IMR-90 (cell line): ENCODE measurements at regions not wholly inside any gene's neighbourhood (a gene's known extent, or its start where the extent isn't known, plus 50 kb on each side); places are given as distances from the start of the nearest gene placed in this dataset.

Experiments
- ATAC-seq: fragments of 200-7000 bp; cut with Tn5 transposase; 2 replicates; pipeline ENCODE4 v1.9.1; 2020; ENCODE audit warnings: low read depth, mild to moderate bottlenecking, moderate library complexity
- BruUV-seq: library from RNA; stranded (reverse); fragments of 400-500 nt; replicated peaks from 2 replicates; lab custom pipeline; 2021; lab: Mats Ljungman, UMichigan
- CTCF ChIA-PET: fragments of 300-600 bp; formaldehyde crosslinking; extraction: SDS; loops from one replicate; lab custom pipeline; 2021; ENCODE audit warnings: antibody characterized with exemption; lab: Yijun Ruan, JAX
- POLR2A ChIA-PET: fragments of 300-600 bp; sonication (Branson Sonifier 250); formaldehyde crosslinking; loops from one replicate; lab custom pipeline; 2022; ENCODE audit warnings: antibody characterized with exemption; ENCODE audit not compliant: unreplicated experiment; lab: Charles Lee
- DNase-seq: peaks from one replicate; pipeline ENCODE4 v3.0.0; 2013
- H2AFZ ChIP-seq: replicated peaks from 2 replicates; pipeline ENCODE3; 2013; ENCODE audit warnings: low read length, mild to moderate bottlenecking; ENCODE audit not compliant: poor library complexity
- H2AK5ac ChIP-seq: 2 replicates; pipeline ENCODE4 v1.6.1; 2013; ENCODE audit warnings: low read depth, low read length, inconsistent platforms
- H2AK9ac ChIP-seq: replicated peaks from 2 replicates; pipeline ENCODE3; 2013; ENCODE audit warnings: mild to moderate bottlenecking, low read depth, low read length, moderate library complexity; ENCODE audit not compliant: poor library complexity
- H2BK120ac ChIP-seq: 2 replicates; pipeline ENCODE4 v1.6.1; 2013; ENCODE audit warnings: low read depth, low read length, inconsistent platforms
- H2BK15ac ChIP-seq: 3 replicates; pipeline ENCODE4 v1.6.1; 2013; ENCODE audit warnings: low read depth, low read length, inconsistent platforms
- H2BK20ac ChIP-seq: 2 replicates; pipeline ENCODE4 v1.6.1; 2013; ENCODE audit warnings: low read depth, mild to moderate bottlenecking, inconsistent platforms, low read length, moderate library complexity
- H2BK5ac ChIP-seq: 2 replicates; pipeline ENCODE4 v1.6.1; 2013; ENCODE audit warnings: mild to moderate bottlenecking, low read depth, low read length, inconsistent platforms; ENCODE audit not compliant: poor library complexity, severe bottlenecking
- H3K14ac ChIP-seq: replicated peaks from 2 replicates; pipeline ENCODE4 v1.6.1; 2013; ENCODE audit warnings: low read depth, low read length, inconsistent platforms
- H3K18ac ChIP-seq: 2 replicates; pipeline ENCODE4 v1.6.1; 2013; ENCODE audit warnings: low read depth, low read length, control low read depth
- H3K23ac ChIP-seq: 2 replicates; pipeline ENCODE4 v1.6.1; 2013; ENCODE audit warnings: low read depth, low read length, inconsistent platforms
- H3K27ac ChIP-seq: 2 replicates; pipeline ENCODE4 v1.5.1; 2013; ENCODE audit warnings: mild to moderate bottlenecking, control low read depth, low read length; ENCODE audit not compliant: insufficient read depth
- H3K27me3 ChIP-seq: 2 replicates; pipeline ENCODE4 v1.6.1; 2013; ENCODE audit warnings: low read length; ENCODE audit not compliant: control insufficient read depth, insufficient read depth
- H3K36me3 ChIP-seq: 2 replicates; pipeline ENCODE4 v1.6.1; 2013; ENCODE audit warnings: low read length, mixed read lengths; ENCODE audit not compliant: control insufficient read depth, insufficient read depth
- H3K4ac ChIP-seq: 2 replicates; pipeline ENCODE4 v1.6.1; 2013; ENCODE audit warnings: low read depth, low read length, inconsistent platforms
- H3K4me1 ChIP-seq: 2 replicates; pipeline ENCODE4 v1.6.1; 2013; ENCODE audit warnings: low read length, mixed read lengths; ENCODE audit not compliant: control insufficient read depth, insufficient read depth
- H3K4me2 ChIP-seq: 2 replicates; pipeline ENCODE4 v1.6.1; 2013; ENCODE audit warnings: low read depth, mild to moderate bottlenecking, control low read depth, low read length, moderate library complexity
- H3K4me3 ChIP-seq: 2 replicates; pipeline ENCODE4 v1.5.1; 2013; ENCODE audit warnings: low read depth, mild to moderate bottlenecking, control low read depth, low read length, moderate library complexity; ENCODE audit not compliant: insufficient read depth
- H3K56ac ChIP-seq: 2 replicates; pipeline ENCODE4 v1.6.1; 2013; ENCODE audit warnings: low read length, inconsistent platforms; ENCODE audit not compliant: insufficient read depth; ENCODE audit errors: extremely low read depth
- H3K79me1 ChIP-seq, 2 experiments: 2 replicates each; pipeline ENCODE4 v1.6.1; 2013; ENCODE audit warnings: low read length in 2 of 2, inconsistent platforms in 1 of 2, low read depth in 1 of 2
- H3K9ac ChIP-seq: 2 replicates; pipeline ENCODE4 v1.6.1; 2013; ENCODE audit warnings: low read depth, low read length, control low read depth
- H3K9me1 ChIP-seq: 2 replicates; pipeline ENCODE4 v1.6.1; 2013; ENCODE audit warnings: low read length, inconsistent platforms; ENCODE audit not compliant: insufficient read depth
- H3K9me3 ChIP-seq: 2 replicates; pipeline ENCODE4 v1.6.1; 2013; ENCODE audit warnings: low read length; ENCODE audit not compliant: control insufficient read depth, insufficient read depth
- H4K20me1 ChIP-seq: 2 replicates; pipeline ENCODE4 v1.6.1; 2013; ENCODE audit warnings: low read length, inconsistent platforms; ENCODE audit not compliant: insufficient read depth
- H4K5ac ChIP-seq: 2 replicates; pipeline ENCODE4 v1.6.1; 2013; ENCODE audit warnings: mild to moderate bottlenecking, low read depth, low read length, control low read depth
- H4K8ac ChIP-seq, 2 experiments: 2 replicates each; pipeline ENCODE4 v1.6.1; 2013; ENCODE audit warnings: low read depth in 2 of 2, low read length in 2 of 2, control low read depth in 1 of 2, inconsistent platforms in 1 of 2
- H4K91ac ChIP-seq: 2 replicates; pipeline ENCODE4 v1.6.1; 2013; ENCODE audit warnings: low read depth, low read length, inconsistent platforms; ENCODE audit not compliant: insufficient read depth
- BHLHE40 ChIP-seq: fragments of 150-350 bp; IDR thresholded peaks from 2 replicates; pipeline ENCODE4 v1.6.1; 2016; ENCODE audit warnings: mild to moderate bottlenecking, low read depth, low read length
- CEBPB ChIP-seq: IDR thresholded peaks from 2 replicates; pipeline ENCODE4 v1.6.1; 2012; ENCODE audit warnings: low read depth, low read length, improper control_type of control experiment
- CHD1 ChIP-seq: IDR thresholded peaks from 2 replicates; pipeline ENCODE4 v1.6.1; 2012; ENCODE audit warnings: low read depth, low read length, improper control_type of control experiment
- CTCF ChIP-seq: conservative IDR thresholded peaks from 2 replicates; pipeline ENCODE4 v1.5.1; 2012; ENCODE audit warnings: mild to moderate bottlenecking, low read depth, low read length, improper control_type of control experiment
- ELK1 ChIP-seq: fragments of 150-350 bp; IDR thresholded peaks from 2 replicates; pipeline ENCODE4 v1.6.1; 2016; ENCODE audit warnings: low read depth, mild to moderate bottlenecking, low read length, moderate library complexity, borderline replicate concordance
- FOS ChIP-seq: fragments of 150-350 bp; IDR thresholded peaks from 2 replicates; pipeline ENCODE4 v1.6.1; 2016; ENCODE audit warnings: low read depth, low read length
- MAFK ChIP-seq: IDR thresholded peaks from 2 replicates; pipeline ENCODE4 v1.6.1; 2012; ENCODE audit warnings: low read depth, low read length, improper control_type of control experiment
- MAZ ChIP-seq: IDR thresholded peaks from 2 replicates; pipeline ENCODE4 v1.6.1; 2012; ENCODE audit warnings: low read depth, mild to moderate bottlenecking, low read length, improper control_type of control experiment, moderate library complexity, borderline replicate concordance
- MXI1 ChIP-seq: IDR thresholded peaks from 2 replicates; pipeline ENCODE4 v1.6.1; 2012; ENCODE audit warnings: low read depth, mild to moderate bottlenecking, low read length, moderate library complexity, borderline replicate concordance
- NFE2L2 ChIP-seq: fragments of 150-350 bp; IDR thresholded peaks from 2 replicates; pipeline ENCODE4 v1.6.1; 2016; ENCODE audit warnings: low read depth, mild to moderate bottlenecking, low read length
- POLR2A ChIP-seq: IDR thresholded peaks from 2 replicates; pipeline ENCODE4 v1.6.1; 2012; ENCODE audit warnings: mild to moderate bottlenecking, low read depth, low read length
- RAD21 ChIP-seq: IDR thresholded peaks from 2 replicates; pipeline ENCODE4 v1.6.1; 2012; ENCODE audit warnings: low read length, improper control_type of control experiment
- RCOR1 ChIP-seq: IDR thresholded peaks from 2 replicates; pipeline ENCODE4 v1.6.1; 2012; ENCODE audit warnings: mild to moderate bottlenecking, low read length, improper control_type of control experiment; ENCODE audit not compliant: insufficient replicate concordance
- RFX5 ChIP-seq: IDR thresholded peaks from 2 replicates; pipeline ENCODE4 v1.8.0; 2012; ENCODE audit warnings: low read depth, mild to moderate bottlenecking, low read length, moderate library complexity
- SMC3 ChIP-seq: fragments of 150-350 bp; IDR thresholded peaks from 2 replicates; pipeline ENCODE4 v1.6.1; 2016; ENCODE audit warnings: low read depth, mild to moderate bottlenecking, antibody characterized with exemption, low read length, moderate library complexity
- USF2 ChIP-seq: fragments of 150-350 bp; IDR thresholded peaks from 2 replicates; pipeline ENCODE4 v1.6.1; 2017; ENCODE audit warnings: mild to moderate bottlenecking, antibody characterized with exemption, low read length, low read depth
- dilution Hi-C: fragments of 300-500 bp; cut with HindIII; formaldehyde crosslinking; loops from one replicate; pipeline ENCODE4 v1.14.3; 2018; ENCODE audit warnings: low sequenced_read_pairs; ENCODE audit not compliant: unreplicated experiment
- in situ Hi-C: fragments of 300-500 bp; cut with MboI; formaldehyde crosslinking; loops from 3 replicates; pipeline ENCODE4 v1.14.3; 2019; ENCODE audit warnings: low sequenced_read_pairs, inconsistent platforms, mixed read lengths
- intact Hi-C: fragments of 100-400 bp; cut with micrococcal nuclease; formaldehyde crosslinking; loops from 2 replicates; pipeline ENCODE4 v1.10.0; 2022

GRCh38 chr4:67036791-67037190 lies 508.5 kb downstream of the CENPC start:
- Histone ChIP-seq H4K8ac (no peak overlapping the region), H3K9me1 (no peaks in the 10 kb centered on the region), H3K79me1 (no peaks in the 10 kb centered on the region), H2BK5ac (no peak overlapping the region), H3K4me2 (no peak overlapping the region), H3K27ac (no peak overlapping the region), H2AK5ac (no peak overlapping the region), H3K14ac (no peak overlapping the region), H3K4me1 (no peaks in the 10 kb centered on the region), H4K91ac (no peak overlapping the region), H2AFZ (no peak overlapping the region), H3K56ac (no peak overlapping the region), H3K9ac (no peak overlapping the region), H3K36me3 (no peaks in the 10 kb centered on the region), H2BK20ac (no peak overlapping the region), H3K27me3 (no peaks in the 10 kb centered on the region), H3K23ac (no peak overlapping the region), H2BK120ac (no peak overlapping the region), H3K4ac (no peak overlapping the region), H3K4me3 (no peak overlapping the region), H4K5ac (no peak overlapping the region), H2AK9ac (no peak overlapping the region), H4K20me1 (no peaks in the 10 kb centered on the region), H2BK15ac (no peak overlapping the region), H3K18ac (no peak overlapping the region), H3K9me3 (peaks cover 10% of the 10 kb centered on the region)
- ATAC-seq (no peak), DNase-seq (no peak)
- dilution Hi-C loops = no loop called here
- ChIA-PET CTCF (no interaction called here), POLR2A (no interaction called here)
- BruUV-seq = no TSS peak
- no peak for TF ChIP-seq CHD1
- no peak for TF ChIP-seq RFX5
- TF ChIP-seq RCOR1 = no peak
- no peak for TF ChIP-seq MAFK
- TF ChIP-seq FOS = no peak
- no peak for TF ChIP-seq NFE2L2
- no peak for TF ChIP-seq MAZ
- TF ChIP-seq CTCF = no peak
- no peak for TF ChIP-seq RAD21
- no peak for TF ChIP-seq BHLHE40
- no peak for TF ChIP-seq SMC3
- TF ChIP-seq USF2 = no peak
- TF ChIP-seq ELK1 = no peak
- no peak for TF ChIP-seq MXI1
- TF ChIP-seq POLR2A = no peak
- no peak for TF ChIP-seq CEBPB
- intact Hi-C loops = no loop called here
- in situ Hi-C loops = no loop called here
